GM21381 (cell line): ENCODE measurements at regions not wholly inside any gene's neighbourhood (a gene's known extent, or its start where the extent isn't known, plus 50 kb on each side); places are given as distances from the start of the nearest gene placed in this dataset.
"Not testable (repeated sequence)": the region's sequence is repeated elsewhere in the genome, so short reads cannot be mapped to it uniquely, and the experiment has no call there.

ENCODE experiments used
- ATAC-seq: cut with Tn5 transposase; IDR thresholded peaks from one replicate; pipeline ENCODE4 v1.9.1; 2021; ENCODE audit warnings: mild to moderate bottlenecking, moderate library complexity; ENCODE audit not compliant: unreplicated experiment

GRCh38 chr13:75180805-75181455, 301.0 kb downstream of the TBC1D4 start:
- ATAC-seq = no peak

GRCh38 chr13:75178436-75178835, 303.5 kb downstream of the TBC1D4 start:
- no peak for ATAC-seq

- no peak for ATAC-seq
These were observed 306.4 kb downstream of the TBC1D4 start for GRCh38 chr13:75175575-75175974.

GRCh38 chr13:75175097-75175496, 306.9 kb downstream of the TBC1D4 start:
- not testable (repeated sequence) for ATAC-seq

- no peak for ATAC-seq
These were observed 307.5 kb downstream of the TBC1D4 start for GRCh38 chr13:75174481-75174880.

GRCh38 chr13:75173457-75174356, 308.3 kb downstream of the TBC1D4 start:
- ATAC-seq = no peak

GRCh38 chr13:75170311-75170710, 311.7 kb downstream of the TBC1D4 start:
- no peak for ATAC-seq

- ATAC-seq = no peak
These were observed 316.3 kb downstream of the TBC1D4 start for GRCh38 chr13:75165543-75166230.

- ATAC-seq = no peak
These were observed 320.2 kb downstream of the TBC1D4 start for GRCh38 chr13:75161804-75162203.

GRCh38 chr13:75160984-75161383, 321.0 kb downstream of the TBC1D4 start:
- no peak for ATAC-seq

GRCh38 chr13:75154331-75154730, 327.6 kb downstream of the TBC1D4 start:
- no peak for ATAC-seq

- ATAC-seq = no peak
These were observed 328.1 kb downstream of the TBC1D4 start for GRCh38 chr13:75153834-75154233.

- ATAC-seq = no peak
These were observed 328.6 kb downstream of the TBC1D4 start for GRCh38 chr13:75153386-75153785.

- no peak for ATAC-seq
These were observed 330.8 kb downstream of the TBC1D4 start for GRCh38 chr13:75151081-75151643.

GRCh38 chr13:75149776-75150175, 332.2 kb downstream of the TBC1D4 start:
- no peak for ATAC-seq

- ATAC-seq = no peak
These were observed 334.0 kb downstream of the TBC1D4 start for GRCh38 chr13:75147946-75148345.

- no peak for ATAC-seq
These were observed 335.5 kb downstream of the TBC1D4 start for GRCh38 chr13:75146436-75146835.

GRCh38 chr13:75145927-75146326, 336.0 kb downstream of the TBC1D4 start:
- no peak for ATAC-seq

- no peak for ATAC-seq
These were observed 342.7 kb downstream of the TBC1D4 start for GRCh38 chr13:75139291-75139690.

- no peak for ATAC-seq
These were observed 343.9 kb downstream of the TBC1D4 start for GRCh38 chr13:75137911-75138571.

GRCh38 chr13:75136151-75136550, 345.8 kb downstream of the TBC1D4 start:
- ATAC-seq = no peak
